ENCODE measurements at regions not wholly inside any gene's neighbourhood (a gene's known extent, or its start where the extent isn't known, plus 50 kb on each side); places are given as distances from the start of the nearest gene placed in this dataset.

DNA sequence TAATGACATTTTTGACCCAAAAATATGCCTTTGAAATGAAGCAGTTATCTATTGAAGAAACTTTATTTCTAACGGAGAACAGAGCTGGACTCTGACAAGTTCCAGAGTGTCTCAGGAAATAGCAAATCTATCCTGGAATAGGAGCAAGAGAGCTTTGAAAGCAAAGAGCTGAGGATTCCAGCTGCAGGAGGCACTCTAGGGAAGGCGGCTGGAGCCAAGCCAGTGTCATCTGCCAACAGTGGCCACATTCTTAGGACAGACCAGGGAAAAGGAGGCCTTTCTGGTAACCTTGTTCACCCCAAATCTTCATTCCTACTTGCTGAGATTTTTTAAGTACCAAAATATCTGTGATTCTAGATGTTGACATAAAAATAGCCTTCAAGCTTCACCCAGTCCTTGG, 493.5 kb upstream of the B3GAT1 start:
- H3K9me3 ChIP-seq: no peaks in the 10 kb centered on the region
- no peaks in the 10 kb centered on the region for H3K27me3 ChIP-seq
- H3K4me3 ChIP-seq: no peak overlapping the region
- intact Hi-C loops (cut with DNase I): no loop called here
- no peaks in the 10 kb centered on the region for H3K36me3 ChIP-seq
- TF ChIP-seq, protein P1, sequence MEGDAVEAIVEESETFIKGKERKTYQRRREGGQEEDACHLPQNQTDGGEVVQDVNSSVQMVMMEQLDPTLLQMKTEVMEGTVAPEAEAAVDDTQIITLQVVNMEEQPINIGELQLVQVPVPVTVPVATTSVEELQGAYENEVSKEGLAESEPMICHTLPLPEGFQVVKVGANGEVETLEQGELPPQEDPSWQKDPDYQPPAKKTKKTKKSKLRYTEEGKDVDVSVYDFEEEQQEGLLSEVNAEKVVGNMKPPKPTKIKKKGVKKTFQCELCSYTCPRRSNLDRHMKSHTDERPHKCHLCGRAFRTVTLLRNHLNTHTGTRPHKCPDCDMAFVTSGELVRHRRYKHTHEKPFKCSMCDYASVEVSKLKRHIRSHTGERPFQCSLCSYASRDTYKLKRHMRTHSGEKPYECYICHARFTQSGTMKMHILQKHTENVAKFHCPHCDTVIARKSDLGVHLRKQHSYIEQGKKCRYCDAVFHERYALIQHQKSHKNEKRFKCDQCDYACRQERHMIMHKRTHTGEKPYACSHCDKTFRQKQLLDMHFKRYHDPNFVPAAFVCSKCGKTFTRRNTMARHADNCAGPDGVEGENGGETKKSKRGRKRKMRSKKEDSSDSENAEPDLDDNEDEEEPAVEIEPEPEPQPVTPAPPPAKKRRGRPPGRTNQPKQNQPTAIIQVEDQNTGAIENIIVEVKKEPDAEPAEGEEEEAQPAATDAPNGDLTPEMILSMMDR (IDR thresholded peaks at IDR 0.05): no peak
- TF ChIP-seq POLR2AphosphoS5 (IDR thresholded peaks at IDR 0.05; ENCODE audit: insufficient read depth in 1 of 2, low read depth in 1 of 2) (no peak), POLR2A (IDR thresholded peaks at IDR 0.05) (no peak)
- no peak overlapping the region for H3K27ac ChIP-seq
- H3K4me1 ChIP-seq: no peaks in the 10 kb centered on the region
- no peak for DNase-seq (ENCODE audit: extremely low spot score in 2 of 2)

DNA sequence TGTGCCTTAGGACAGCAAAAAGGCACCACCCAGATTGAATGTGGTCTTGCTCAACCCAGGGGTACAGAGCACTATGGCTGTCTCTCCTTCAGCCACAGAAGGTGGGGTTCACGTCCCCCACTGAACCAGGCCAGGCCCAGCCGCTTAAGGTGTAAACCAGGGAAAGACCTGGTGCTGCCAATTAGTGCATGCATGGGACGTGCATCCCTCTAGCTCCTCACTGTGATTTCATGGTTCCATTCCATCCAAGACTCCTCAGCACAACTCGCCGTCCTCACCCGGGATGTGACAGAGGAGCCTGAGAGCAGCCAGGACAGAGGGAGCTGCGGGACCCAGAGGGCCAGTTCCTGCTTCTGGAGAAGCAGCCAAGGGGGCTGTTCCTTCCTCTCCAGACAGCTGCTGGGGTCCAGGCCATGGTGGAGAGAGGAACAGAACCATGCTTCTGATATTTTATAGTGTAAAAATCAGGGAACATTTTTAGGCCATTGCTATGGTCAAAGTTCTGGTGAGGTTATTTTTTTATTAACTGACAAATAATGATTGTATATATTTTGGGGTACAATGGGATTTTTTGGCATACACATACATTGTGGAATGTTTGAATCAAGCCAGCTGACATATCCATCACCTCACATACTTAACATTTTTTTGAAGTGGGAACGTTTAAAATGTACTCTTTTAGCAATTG, 492.2 kb upstream of the B3GAT1 start:
- Histone ChIP-seq H3K9me3 (no peaks in the 10 kb centered on the region), H3K4me3 (no peak overlapping the region), H3K36me3 (no peaks in the 10 kb centered on the region), H3K4me1 (no peaks in the 10 kb centered on the region), H3K27ac (no peak overlapping the region), H3K27me3 (no peaks in the 10 kb centered on the region)
- intact Hi-C loops (cut with DNase I): no loop called here
- no peak for TF ChIP-seq POLR2AphosphoS5 (IDR thresholded peaks at IDR 0.05; ENCODE audit: insufficient read depth in 1 of 2, low read depth in 1 of 2)
- TF ChIP-seq, protein P1 (IDR thresholded peaks at IDR 0.05): no peak
- no peak for DNase-seq (ENCODE audit: extremely low spot score in 2 of 2)

DNA sequence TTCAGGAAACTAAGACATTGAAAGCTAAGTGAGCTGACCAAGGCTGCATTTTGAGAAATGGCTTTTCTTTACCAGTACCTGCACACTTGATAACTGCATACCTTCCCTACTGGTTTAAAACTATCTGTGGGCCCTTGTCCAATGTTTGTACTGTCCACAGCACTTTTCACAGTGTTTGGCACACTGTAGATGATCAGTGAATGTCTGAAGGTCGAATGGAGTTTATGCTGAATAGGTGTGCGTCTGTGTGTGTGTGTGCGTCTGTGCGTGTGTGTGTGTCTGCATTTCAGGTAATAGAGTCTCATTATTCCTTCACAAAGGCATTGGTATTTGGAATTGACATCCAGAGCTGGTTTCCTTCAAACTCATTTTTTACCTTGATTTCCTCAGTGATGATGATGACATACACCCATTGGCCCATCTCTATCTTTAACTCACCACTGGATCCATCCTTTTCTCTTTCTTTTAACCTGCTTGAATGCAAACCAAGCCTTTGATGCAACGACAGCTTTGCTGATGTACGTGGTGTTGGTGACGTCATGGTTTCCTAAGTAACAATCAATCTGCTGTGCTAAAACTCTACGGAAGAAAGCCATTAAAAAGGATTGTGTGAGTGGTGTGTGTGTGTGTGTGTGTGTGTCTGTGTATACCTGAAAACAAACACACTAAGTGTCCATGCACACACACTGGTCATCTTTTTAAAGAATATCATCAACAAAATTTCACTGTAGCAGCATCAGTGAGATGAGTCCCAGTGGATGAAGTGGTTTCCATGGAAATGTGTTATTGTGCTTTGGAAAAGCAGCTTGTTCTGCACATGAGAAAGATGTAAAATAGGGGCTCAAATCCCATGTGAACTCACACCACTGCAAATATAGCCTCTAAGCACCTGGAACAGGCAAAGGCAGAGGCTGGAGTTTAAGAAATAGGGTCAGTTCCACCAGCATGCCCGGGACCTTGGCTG, 490.2 kb upstream of the B3GAT1 start:
- H3K27me3 ChIP-seq: no peaks in the 10 kb centered on the region
- no peaks in the 10 kb centered on the region for H3K9me3 ChIP-seq
- TF ChIP-seq, protein P1 (IDR thresholded peaks at IDR 0.05): no peak
- TF ChIP-seq POLR2A (IDR thresholded peaks at IDR 0.05) (no peak), POLR2AphosphoS5 (IDR thresholded peaks at IDR 0.05; ENCODE audit: insufficient read depth in 1 of 2, low read depth in 1 of 2) (no peak)
- H3K36me3 ChIP-seq: no peaks in the 10 kb centered on the region
- no peaks in the 10 kb centered on the region for H3K4me1 ChIP-seq
- DNase-seq (ENCODE audit: extremely low spot score in 2 of 2): no peak
- intact Hi-C loops (cut with DNase I): no loop called here
- H3K4me3 ChIP-seq: no peak overlapping the region
- no peak overlapping the region for H3K27ac ChIP-seq

DNA sequence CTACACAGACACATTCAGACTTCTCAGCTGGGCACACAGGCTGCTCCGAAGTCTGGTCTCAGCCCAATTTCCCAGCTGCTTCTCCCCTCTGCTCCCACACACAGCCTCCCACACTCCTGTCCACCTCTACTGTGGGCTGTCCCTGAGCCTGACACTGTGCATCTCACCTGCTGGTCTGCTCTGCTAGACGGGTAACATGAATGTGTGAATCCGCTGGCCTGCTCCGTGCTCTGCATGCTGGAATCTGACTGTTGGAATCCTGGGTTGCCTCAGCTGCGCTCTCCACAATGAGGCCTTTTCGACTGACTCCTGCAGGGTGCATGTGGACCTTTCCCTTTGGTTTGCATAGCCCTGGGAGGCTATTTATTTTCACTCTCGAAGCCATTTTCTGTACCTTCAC, 489.5 kb upstream of the B3GAT1 start:
- no peaks in the 10 kb centered on the region for H3K9me3 ChIP-seq
- no peaks in the 10 kb centered on the region for H3K36me3 ChIP-seq
- no peak for DNase-seq (ENCODE audit: extremely low spot score in 2 of 2)
- TF ChIP-seq POLR2A (IDR thresholded peaks at IDR 0.05) (no peak), POLR2AphosphoS5 (IDR thresholded peaks at IDR 0.05; ENCODE audit: insufficient read depth in 1 of 2, low read depth in 1 of 2) (no peak)
- TF ChIP-seq, protein P1 (IDR thresholded peaks at IDR 0.05): no peak
- H3K27me3 ChIP-seq: no peaks in the 10 kb centered on the region
- no peaks in the 10 kb centered on the region for H3K4me1 ChIP-seq
- intact Hi-C loops (cut with DNase I): no loop called here
- no peak overlapping the region for H3K4me3 ChIP-seq
- no peak overlapping the region for H3K27ac ChIP-seq
